ENCODE measurements at regions not wholly inside any gene's neighbourhood (a gene's known extent, or its start where the extent isn't known, plus 50 kb on each side); places are given as distances from the start of the nearest gene placed in this dataset.
"Not testable (repeated sequence)": the region's sequence is repeated elsewhere in the genome, so short reads cannot be mapped to it uniquely, and the experiment has no call there.

DNA sequence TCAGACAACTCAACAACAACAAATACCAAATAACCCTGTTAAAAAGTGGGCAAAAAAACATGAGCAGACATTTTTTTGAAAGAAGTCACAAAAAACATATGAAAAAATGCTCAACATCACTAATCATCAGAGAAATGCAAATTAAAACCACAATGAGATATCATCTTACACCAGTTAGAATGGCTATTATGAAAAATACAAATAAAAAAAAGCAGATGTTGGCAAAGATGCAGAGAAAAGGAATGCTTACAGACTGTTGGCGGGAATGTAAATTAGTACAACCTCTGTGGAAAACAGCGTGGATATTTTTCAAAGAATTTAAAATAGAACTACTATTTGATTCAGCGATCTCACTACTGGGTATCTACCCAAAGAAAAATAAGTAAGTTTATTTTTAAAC is 114.0 kb downstream of the SLC38A4 start:
- no peak overlapping the region for H3K27ac ChIP-seq (ENCODE audit: low read length)
- no peaks in the 10 kb centered on the region for H3K36me3 ChIP-seq (ENCODE audit: control insufficient read depth in 1 of 2, insufficient read depth in 2 of 2, low read length in 2 of 2)
- H3K4me1 ChIP-seq (ENCODE audit: control insufficient read depth in 1 of 2, insufficient read depth in 2 of 2, low read length in 2 of 2), result no peaks in the 10 kb centered on the region
- H3K27me3 ChIP-seq (ENCODE audit: low read depth, low read length), result no peaks in the 10 kb centered on the region
- no peak overlapping the region for H3K4me3 ChIP-seq (ENCODE audit: low read depth in 1 of 2, low read length in 2 of 2)
- no peaks in the 10 kb centered on the region for H3K9me3 ChIP-seq (ENCODE audit: control insufficient read depth in 1 of 2, low read length in 2 of 2)

DNA sequence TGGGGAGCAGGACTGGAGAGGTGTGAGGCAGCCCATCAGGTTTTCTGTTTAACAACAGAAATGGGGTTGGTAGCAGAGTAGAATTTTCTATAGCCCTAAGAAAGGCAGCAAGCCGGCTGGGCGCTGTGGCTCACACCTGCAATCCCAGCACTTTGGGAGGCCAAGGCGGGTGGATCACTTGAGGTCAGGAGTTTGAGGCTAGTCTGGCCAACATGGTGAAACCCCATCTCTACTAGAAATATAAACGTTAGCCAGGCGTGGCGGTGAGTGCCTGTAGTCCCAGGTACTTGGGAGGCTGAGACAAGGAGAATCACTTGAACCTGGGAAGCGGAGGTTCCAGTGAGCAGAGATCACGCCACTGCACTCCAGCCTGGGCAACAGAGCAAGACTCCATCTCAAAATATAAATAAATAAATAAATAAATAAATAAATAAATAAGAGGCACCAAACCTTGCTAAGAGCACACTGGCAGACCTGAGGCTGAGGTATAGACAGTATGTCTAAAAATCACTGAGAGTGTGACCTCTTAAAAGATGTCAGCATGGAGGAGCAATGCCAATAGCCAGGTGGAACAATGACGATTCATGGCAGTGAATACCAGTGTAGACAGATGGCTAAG is 115.6 kb downstream of the SLC38A4 start:
- no peak overlapping the region for H3K27ac ChIP-seq (ENCODE audit: low read length)
- no peaks in the 10 kb centered on the region for H3K4me1 ChIP-seq (ENCODE audit: control insufficient read depth in 1 of 2, insufficient read depth in 2 of 2, low read length in 2 of 2)
- H3K36me3 ChIP-seq (ENCODE audit: control insufficient read depth in 1 of 2, insufficient read depth in 2 of 2, low read length in 2 of 2), result no peaks in the 10 kb centered on the region
- no peaks in the 10 kb centered on the region for H3K9me3 ChIP-seq (ENCODE audit: control insufficient read depth in 1 of 2, low read length in 2 of 2)
- H3K27me3 ChIP-seq (ENCODE audit: low read depth, low read length), result no peaks in the 10 kb centered on the region
- H3K4me3 ChIP-seq (ENCODE audit: low read depth in 1 of 2, low read length in 2 of 2), result no peak overlapping the region

DNA sequence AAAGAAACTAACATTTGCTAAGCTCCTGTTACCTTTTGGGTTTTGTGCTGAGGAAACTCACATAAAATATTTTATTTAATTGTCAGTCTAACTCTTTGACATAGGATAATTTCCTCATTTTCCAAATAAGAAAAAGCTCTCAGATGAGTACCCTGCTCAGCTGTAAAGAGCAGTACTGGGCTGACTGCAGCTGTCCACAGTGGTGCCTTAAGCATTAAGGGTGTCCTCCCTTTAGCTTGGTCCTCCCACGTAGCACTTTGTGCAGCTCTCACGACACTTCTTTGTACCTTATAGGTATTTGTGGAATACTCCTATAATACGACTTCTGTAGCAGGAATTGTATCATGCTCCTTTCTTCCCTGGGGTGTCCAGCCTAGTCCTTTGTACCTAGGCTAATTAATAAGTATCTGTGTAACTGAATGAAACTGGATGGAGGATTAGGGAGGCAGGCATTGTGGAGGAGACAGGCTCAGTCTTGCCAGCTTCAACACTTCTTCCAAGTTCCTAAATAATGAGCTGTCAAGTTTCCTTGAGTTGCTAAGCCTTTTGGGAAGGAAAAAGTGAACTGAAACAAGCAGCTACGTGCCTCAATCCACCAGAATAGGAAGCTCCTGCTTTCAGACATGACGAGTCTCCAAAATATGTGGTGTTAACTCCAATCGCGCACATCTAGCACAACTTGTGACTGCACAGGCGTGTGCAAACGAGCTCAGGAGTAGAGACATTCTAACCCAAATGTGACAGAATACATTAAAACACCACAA is 123.0 kb downstream of the SLC38A4 start:
- Histone ChIP-seq H3K4me1 (ENCODE audit: control insufficient read depth in 1 of 2, insufficient read depth in 2 of 2, low read length in 2 of 2) (no peaks in the 10 kb centered on the region), H3K27ac (ENCODE audit: low read length) (no peak overlapping the region), H3K4me3 (ENCODE audit: low read depth in 1 of 2, low read length in 2 of 2) (no peak overlapping the region), H3K36me3 (ENCODE audit: control insufficient read depth in 1 of 2, insufficient read depth in 2 of 2, low read length in 2 of 2) (no peaks in the 10 kb centered on the region), H3K9me3 (ENCODE audit: control insufficient read depth in 1 of 2, low read length in 2 of 2) (peaks cover 0 to 4% of the 10 kb centered on the region in 2 donors), H3K27me3 (ENCODE audit: low read depth, low read length) (no peaks in the 10 kb centered on the region)

DNA sequence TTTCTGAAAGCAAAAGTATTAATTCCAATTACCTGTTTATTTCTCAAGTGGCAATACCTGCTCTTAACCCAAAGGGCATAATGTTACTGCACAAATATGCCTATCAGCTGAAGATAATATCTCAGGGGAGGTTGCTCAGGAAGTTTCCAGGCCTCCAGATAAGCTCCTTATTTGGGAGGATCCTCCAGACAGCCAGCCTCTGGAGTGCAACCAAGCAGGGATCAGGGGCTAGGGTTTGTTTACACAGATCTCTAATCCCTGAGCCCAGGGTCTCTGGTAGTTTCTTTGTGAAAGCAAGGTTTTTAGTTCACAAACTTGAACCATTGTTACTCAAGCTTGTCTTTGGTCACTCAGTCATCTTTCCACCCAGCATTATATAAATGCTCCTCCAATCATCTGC is 124.4 kb downstream of the SLC38A4 start:
- H3K4me1 ChIP-seq (ENCODE audit: control insufficient read depth in 1 of 2, insufficient read depth in 2 of 2, low read length in 2 of 2), result no peaks in the 10 kb centered on the region
- no peaks in the 10 kb centered on the region for H3K27me3 ChIP-seq (ENCODE audit: low read depth, low read length)
- peaks cover 0 to 8% of the 10 kb centered on the region in 2 donors for H3K9me3 ChIP-seq (ENCODE audit: control insufficient read depth in 1 of 2, low read length in 2 of 2)
- no peak overlapping the region for H3K27ac ChIP-seq (ENCODE audit: low read length)
- no peak overlapping the region for H3K4me3 ChIP-seq (ENCODE audit: low read depth in 1 of 2, low read length in 2 of 2)
- H3K36me3 ChIP-seq (ENCODE audit: control insufficient read depth in 1 of 2, insufficient read depth in 2 of 2, low read length in 2 of 2), result no peaks in the 10 kb centered on the region

DNA sequence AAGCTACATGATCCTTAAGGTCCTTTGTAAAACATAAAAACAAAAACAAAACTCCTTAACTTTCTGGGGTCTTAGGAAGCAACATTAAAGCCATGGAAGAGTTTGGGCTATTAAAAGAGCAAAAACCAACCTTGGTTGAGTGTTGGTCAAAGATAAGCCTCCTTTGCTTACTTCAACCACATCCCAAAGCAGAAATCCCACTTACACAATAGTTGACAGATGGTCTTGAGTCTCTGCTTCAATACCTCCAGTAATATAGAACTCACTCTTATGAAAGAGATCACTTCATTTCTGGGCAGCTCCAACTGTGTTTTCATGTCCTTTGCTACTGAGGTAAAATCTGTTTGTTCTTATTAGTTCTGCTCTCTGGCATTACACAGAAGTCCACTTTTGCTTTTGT is 125.8 kb downstream of the SLC38A4 start:
- Histone ChIP-seq H3K36me3 (ENCODE audit: control insufficient read depth in 1 of 2, insufficient read depth in 2 of 2, low read length in 2 of 2) (no peaks in the 10 kb centered on the region), H3K4me3 (ENCODE audit: low read depth in 1 of 2, low read length in 2 of 2) (no peak overlapping the region), H3K27ac (ENCODE audit: low read length) (no peak overlapping the region), H3K4me1 (ENCODE audit: control insufficient read depth in 1 of 2, insufficient read depth in 2 of 2, low read length in 2 of 2) (no peaks in the 10 kb centered on the region), H3K27me3 (ENCODE audit: low read depth, low read length) (no peaks in the 10 kb centered on the region), H3K9me3 (ENCODE audit: control insufficient read depth in 1 of 2, low read length in 2 of 2) (peaks cover 0 to 8% of the 10 kb centered on the region in 2 donors)

DNA sequence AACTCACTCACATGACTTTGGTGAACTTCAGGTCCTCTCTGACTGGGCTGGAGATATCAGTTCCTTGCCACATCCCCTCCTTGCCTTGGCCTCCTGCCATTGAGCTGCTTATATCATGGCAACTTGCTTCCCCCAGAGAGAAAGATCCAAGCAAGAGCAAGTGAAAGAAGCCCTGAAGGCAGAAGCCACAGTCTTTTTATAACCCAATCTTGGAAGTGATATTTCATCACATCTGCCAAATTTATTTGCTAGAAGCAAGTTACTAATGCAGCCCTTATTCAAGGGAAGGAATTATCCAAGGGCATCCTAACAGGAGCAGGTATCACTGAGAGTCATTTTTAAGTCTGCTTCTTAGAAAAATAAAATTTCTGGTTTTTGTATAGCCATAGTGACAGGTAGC is 127.8 kb downstream of the SLC38A4 start:
- no peaks in the 10 kb centered on the region for H3K36me3 ChIP-seq (ENCODE audit: control insufficient read depth in 1 of 2, insufficient read depth in 2 of 2, low read length in 2 of 2)
- H3K4me1 ChIP-seq (ENCODE audit: control insufficient read depth in 1 of 2, insufficient read depth in 2 of 2, low read length in 2 of 2), result no peaks in the 10 kb centered on the region
- H3K9me3 ChIP-seq (ENCODE audit: control insufficient read depth in 1 of 2, low read length in 2 of 2), result peaks cover 0 to 8% of the 10 kb centered on the region in 2 donors
- no peaks in the 10 kb centered on the region for H3K27me3 ChIP-seq (ENCODE audit: low read depth, low read length)
- no peak overlapping the region for H3K4me3 ChIP-seq (ENCODE audit: low read depth in 1 of 2, low read length in 2 of 2)
- no peak overlapping the region for H3K27ac ChIP-seq (ENCODE audit: low read length)

DNA sequence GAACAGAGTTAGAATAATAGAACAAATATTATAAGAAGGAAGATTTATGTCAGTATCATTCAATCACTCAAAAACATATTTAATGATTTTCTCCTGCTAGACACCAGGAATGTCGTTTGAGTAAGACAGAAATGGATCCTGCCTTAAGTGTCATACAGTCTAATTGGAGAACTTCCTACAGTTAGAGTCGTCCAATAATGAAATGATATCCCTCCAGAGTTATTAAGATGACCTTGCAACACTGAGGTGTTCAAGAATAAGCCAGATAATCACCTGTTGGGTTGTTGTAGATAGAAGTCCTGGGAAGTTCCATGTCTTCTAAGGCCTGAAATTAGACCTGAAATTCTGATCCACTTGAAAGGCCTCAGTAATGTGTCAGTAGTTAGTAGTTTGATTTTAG is 132.3 kb downstream of the SLC38A4 start:
- no peaks in the 10 kb centered on the region for H3K4me1 ChIP-seq (ENCODE audit: control insufficient read depth in 1 of 2, insufficient read depth in 2 of 2, low read length in 2 of 2)
- H3K9me3 ChIP-seq (ENCODE audit: control insufficient read depth in 1 of 2, low read length in 2 of 2), result peaks cover 0 to 8% of the 10 kb centered on the region in 2 donors
- no peaks in the 10 kb centered on the region for H3K27me3 ChIP-seq (ENCODE audit: low read depth, low read length)
- H3K36me3 ChIP-seq (ENCODE audit: control insufficient read depth in 1 of 2, insufficient read depth in 2 of 2, low read length in 2 of 2), result no peaks in the 10 kb centered on the region
- H3K4me3 ChIP-seq (ENCODE audit: low read depth in 1 of 2, low read length in 2 of 2), result no peak overlapping the region
- H3K27ac ChIP-seq (ENCODE audit: low read length), result no peak overlapping the region

DNA sequence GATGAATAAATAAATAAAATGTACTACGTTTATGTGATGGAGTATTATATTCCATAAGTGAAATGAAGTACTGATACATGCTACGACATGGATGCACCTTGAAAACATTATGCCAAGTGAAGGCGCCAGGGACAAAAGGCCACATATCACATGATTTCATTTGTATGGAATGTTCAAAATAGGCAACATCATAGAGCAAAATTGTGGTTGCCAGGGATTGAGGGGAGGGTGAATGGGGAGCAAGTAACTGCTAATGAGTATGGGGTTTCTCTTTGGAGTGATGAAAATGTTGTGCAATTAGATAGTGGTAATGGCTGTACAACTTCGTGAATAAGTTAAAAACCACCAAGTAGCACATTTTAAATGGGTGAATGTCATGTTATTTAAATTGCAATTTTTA is 132.8 kb downstream of the SLC38A4 start:
- no peaks in the 10 kb centered on the region for H3K27me3 ChIP-seq (ENCODE audit: low read depth, low read length)
- no peak overlapping the region for H3K27ac ChIP-seq (ENCODE audit: low read length)
- peaks cover 0 to 6% of the 10 kb centered on the region in 2 donors for H3K9me3 ChIP-seq (ENCODE audit: control insufficient read depth in 1 of 2, low read length in 2 of 2)
- H3K4me1 ChIP-seq (ENCODE audit: control insufficient read depth in 1 of 2, insufficient read depth in 2 of 2, low read length in 2 of 2), result no peaks in the 10 kb centered on the region
- no peak overlapping the region for H3K4me3 ChIP-seq (ENCODE audit: low read depth in 1 of 2, low read length in 2 of 2)
- H3K36me3 ChIP-seq (ENCODE audit: control insufficient read depth in 1 of 2, insufficient read depth in 2 of 2, low read length in 2 of 2), result no peaks in the 10 kb centered on the region

DNA sequence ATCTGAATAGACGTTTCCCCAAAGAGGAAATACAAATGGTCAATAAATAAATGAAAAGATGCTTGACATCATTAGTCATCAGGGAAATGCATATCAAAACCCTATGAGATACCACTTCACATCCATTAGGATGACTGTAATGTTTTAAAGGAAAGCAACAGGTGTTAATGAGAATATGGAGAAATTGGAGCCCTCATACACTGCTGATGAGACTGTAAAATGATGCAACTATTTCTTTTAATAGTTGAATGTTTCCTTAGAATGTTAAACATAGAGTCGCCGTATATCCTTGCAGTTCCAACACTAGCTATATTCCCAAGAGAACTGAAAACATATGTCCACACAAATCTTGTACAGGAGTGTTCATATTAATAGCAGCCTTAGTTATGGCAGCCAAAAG is 133.2 kb downstream of the SLC38A4 start:
- H3K27ac ChIP-seq (ENCODE audit: low read length), result no peak overlapping the region
- peaks cover 0 to 3% of the 10 kb centered on the region in 2 donors for H3K9me3 ChIP-seq (ENCODE audit: control insufficient read depth in 1 of 2, low read length in 2 of 2)
- no peaks in the 10 kb centered on the region for H3K4me1 ChIP-seq (ENCODE audit: control insufficient read depth in 1 of 2, insufficient read depth in 2 of 2, low read length in 2 of 2)
- H3K27me3 ChIP-seq (ENCODE audit: low read depth, low read length), result no peaks in the 10 kb centered on the region
- H3K36me3 ChIP-seq (ENCODE audit: control insufficient read depth in 1 of 2, insufficient read depth in 2 of 2, low read length in 2 of 2), result no peaks in the 10 kb centered on the region
- no peak overlapping the region for H3K4me3 ChIP-seq (ENCODE audit: low read depth in 1 of 2, low read length in 2 of 2)

DNA sequence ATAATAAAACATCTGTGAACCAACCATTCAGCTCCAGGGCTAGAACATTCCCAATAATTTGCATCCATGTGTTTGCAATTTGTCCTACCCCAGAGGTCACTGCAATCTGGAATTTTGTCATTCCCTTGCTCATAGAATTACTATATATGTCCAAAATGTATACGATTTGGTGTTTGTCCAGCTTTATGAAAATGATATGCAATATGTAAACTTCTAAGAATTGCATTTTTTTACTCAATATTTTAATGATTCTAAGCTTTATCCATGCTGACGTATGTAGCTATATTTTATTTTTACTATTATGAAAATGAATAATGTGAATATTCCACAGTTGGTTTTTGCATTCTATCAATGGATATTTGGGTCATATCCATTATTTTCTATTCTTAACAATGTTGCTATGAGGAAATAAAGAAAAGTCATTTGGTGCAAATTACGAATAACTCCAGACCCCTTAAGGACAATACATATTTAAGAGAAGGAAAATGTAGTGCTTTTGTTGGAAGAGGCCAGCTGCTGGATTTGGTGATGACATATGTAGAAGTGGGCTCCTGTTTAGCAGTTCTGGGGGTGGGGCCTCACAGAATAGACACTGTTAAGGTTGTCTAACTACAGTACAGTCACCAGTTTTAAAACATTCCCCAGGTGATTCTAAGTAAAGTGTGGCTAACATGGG is 139.4 kb downstream of the SLC38A4 start:
- H3K36me3 ChIP-seq (ENCODE audit: control insufficient read depth in 1 of 2, insufficient read depth in 2 of 2, low read length in 2 of 2), result no peaks in the 10 kb centered on the region
- H3K9me3 ChIP-seq (ENCODE audit: control insufficient read depth in 1 of 2, low read length in 2 of 2), result no peaks in the 10 kb centered on the region
- no peaks in the 10 kb centered on the region for H3K4me1 ChIP-seq (ENCODE audit: control insufficient read depth in 1 of 2, insufficient read depth in 2 of 2, low read length in 2 of 2)
- no peaks in the 10 kb centered on the region for H3K27me3 ChIP-seq (ENCODE audit: low read depth, low read length)
- H3K4me3 ChIP-seq (ENCODE audit: low read depth in 1 of 2, low read length in 2 of 2), result no peak overlapping the region
- no peak overlapping the region for H3K27ac ChIP-seq (ENCODE audit: low read length)

DNA sequence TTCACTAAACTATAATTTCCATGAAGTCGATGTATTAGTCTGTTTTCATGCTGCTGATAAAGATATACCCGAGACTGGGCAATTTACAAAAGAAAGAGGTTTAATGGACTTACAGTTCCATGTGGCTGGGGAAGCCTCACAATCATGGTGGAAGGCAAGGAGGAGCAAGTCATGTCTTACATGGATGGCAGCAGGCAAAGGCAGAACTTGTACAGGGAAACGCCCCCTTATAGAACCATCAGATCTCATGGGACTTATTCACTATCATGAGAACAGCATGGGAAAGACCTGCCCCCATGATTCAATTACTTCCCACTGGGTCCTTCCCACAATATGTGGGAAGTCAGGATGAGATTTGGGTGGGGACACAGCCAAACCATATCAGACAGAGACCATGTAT is 141.6 kb downstream of the SLC38A4 start:
- H3K4me1 ChIP-seq (ENCODE audit: control insufficient read depth in 1 of 2, insufficient read depth in 2 of 2, low read length in 2 of 2); H3K36me3 ChIP-seq (ENCODE audit: control insufficient read depth in 1 of 2, insufficient read depth in 2 of 2, low read length in 2 of 2); H3K9me3 ChIP-seq (ENCODE audit: control insufficient read depth in 1 of 2, low read length in 2 of 2); H3K27ac ChIP-seq (ENCODE audit: low read length); H3K4me3 ChIP-seq (ENCODE audit: low read depth in 1 of 2, low read length in 2 of 2); H3K27me3 ChIP-seq (ENCODE audit: low read depth, low read length): not testable (repeated sequence)
